ENCODE measurements at regions not wholly inside any gene's neighbourhood (a gene's known extent, or its start where the extent isn't known, plus 50 kb on each side); places are given as distances from the start of the nearest gene placed in this dataset.

- DNase-seq (ENCODE audit: low spot score), result no peak
Measured at GRCh38 chr1:193542690-193543089, 356.3 kb upstream of the B3GALT2 start.

DNA sequence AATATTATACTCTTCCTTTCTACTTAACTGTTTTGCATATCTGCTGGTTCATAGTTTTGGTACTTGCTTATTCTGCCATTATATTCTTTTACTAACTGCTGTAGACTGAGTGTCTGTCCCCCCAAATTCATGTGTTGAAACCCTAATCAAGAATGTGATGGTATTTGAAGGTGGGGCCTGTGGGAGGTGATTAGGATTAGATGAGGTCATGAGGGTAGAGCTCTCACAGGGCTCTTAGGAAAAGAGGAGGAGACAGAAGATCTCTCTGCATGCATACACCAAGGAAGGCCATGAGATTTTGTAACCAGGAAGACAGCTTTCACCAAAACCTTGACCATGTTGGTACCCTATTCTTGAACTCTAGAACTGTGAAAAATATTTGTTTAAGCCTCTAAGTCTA lies 354.1 kb upstream of the B3GALT2 start:
- no peak for DNase-seq (ENCODE audit: low spot score)
- Histone ChIP-seq H3K27ac (no peak overlapping the region), H3K4me3 (no peak overlapping the region)
- TF ChIP-seq, protein P1, sequence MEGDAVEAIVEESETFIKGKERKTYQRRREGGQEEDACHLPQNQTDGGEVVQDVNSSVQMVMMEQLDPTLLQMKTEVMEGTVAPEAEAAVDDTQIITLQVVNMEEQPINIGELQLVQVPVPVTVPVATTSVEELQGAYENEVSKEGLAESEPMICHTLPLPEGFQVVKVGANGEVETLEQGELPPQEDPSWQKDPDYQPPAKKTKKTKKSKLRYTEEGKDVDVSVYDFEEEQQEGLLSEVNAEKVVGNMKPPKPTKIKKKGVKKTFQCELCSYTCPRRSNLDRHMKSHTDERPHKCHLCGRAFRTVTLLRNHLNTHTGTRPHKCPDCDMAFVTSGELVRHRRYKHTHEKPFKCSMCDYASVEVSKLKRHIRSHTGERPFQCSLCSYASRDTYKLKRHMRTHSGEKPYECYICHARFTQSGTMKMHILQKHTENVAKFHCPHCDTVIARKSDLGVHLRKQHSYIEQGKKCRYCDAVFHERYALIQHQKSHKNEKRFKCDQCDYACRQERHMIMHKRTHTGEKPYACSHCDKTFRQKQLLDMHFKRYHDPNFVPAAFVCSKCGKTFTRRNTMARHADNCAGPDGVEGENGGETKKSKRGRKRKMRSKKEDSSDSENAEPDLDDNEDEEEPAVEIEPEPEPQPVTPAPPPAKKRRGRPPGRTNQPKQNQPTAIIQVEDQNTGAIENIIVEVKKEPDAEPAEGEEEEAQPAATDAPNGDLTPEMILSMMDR (IDR thresholded peaks at IDR 0.05), result no peak

More at GRCh38 chr1:193542690-193543089, 356.3 kb upstream of the B3GALT2 start:
- TF ChIP-seq, protein P1 (IDR thresholded peaks at IDR 0.05), result no peak
- H3K27ac ChIP-seq, result no peak overlapping the region
- no peak overlapping the region for H3K4me3 ChIP-seq

GRCh38 chr1:193539731-193540459 lies 353.5 kb upstream of the B3GALT2 start:
- TF ChIP-seq, protein P1 (IDR thresholded peaks at IDR 0.05), result no peak
- no peak overlapping the region for H3K27ac ChIP-seq
- DNase-seq (ENCODE audit: low spot score), result no peak
- no peak overlapping the region for H3K4me3 ChIP-seq

DNA sequence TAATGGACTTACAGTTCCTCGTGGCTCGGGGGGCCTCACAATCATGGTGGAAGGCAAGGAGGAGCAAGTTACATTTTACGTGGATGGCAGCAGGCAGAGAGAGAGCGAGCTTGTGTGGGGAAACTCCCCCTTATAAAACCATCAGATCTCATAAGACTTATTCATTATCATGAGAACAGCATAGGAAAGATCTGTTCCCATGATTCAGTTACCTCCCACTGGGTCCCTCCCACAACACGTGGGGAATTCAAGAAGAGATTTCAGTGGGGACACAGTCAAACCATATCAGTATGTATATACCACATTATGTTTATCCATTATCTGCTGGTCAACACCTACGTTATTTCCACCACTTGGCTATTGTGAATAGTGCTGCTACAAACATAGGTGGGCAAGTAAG lies 352.3 kb upstream of the B3GALT2 start:
- no peak overlapping the region for H3K27ac ChIP-seq
- DNase-seq (ENCODE audit: low spot score), result no peak
- TF ChIP-seq, protein P1 (IDR thresholded peaks at IDR 0.05), result no peak
- no peak overlapping the region for H3K4me3 ChIP-seq

DNA sequence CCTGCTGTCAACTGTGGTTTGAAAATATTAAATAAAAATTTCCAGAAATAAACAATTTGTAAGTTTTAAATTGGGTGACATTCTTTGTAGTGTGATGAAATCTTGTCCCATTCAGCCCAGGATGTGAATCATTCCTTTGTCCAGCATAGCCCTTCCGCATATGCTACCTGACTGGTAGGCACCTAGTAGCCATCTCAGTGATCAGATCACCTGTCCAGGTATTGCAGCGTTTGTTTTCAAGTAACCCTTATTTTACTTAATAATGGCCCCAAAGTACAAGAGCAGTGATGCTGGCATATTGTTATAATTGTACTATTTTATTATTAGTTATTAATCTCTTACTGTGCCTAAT lies 351.6 kb upstream of the B3GALT2 start:
- no peak overlapping the region for H3K4me3 ChIP-seq
- TF ChIP-seq, protein P1 (IDR thresholded peaks at IDR 0.05), result no peak
- DNase-seq (ENCODE audit: low spot score), result no peak
- no peak overlapping the region for H3K27ac ChIP-seq

DNA sequence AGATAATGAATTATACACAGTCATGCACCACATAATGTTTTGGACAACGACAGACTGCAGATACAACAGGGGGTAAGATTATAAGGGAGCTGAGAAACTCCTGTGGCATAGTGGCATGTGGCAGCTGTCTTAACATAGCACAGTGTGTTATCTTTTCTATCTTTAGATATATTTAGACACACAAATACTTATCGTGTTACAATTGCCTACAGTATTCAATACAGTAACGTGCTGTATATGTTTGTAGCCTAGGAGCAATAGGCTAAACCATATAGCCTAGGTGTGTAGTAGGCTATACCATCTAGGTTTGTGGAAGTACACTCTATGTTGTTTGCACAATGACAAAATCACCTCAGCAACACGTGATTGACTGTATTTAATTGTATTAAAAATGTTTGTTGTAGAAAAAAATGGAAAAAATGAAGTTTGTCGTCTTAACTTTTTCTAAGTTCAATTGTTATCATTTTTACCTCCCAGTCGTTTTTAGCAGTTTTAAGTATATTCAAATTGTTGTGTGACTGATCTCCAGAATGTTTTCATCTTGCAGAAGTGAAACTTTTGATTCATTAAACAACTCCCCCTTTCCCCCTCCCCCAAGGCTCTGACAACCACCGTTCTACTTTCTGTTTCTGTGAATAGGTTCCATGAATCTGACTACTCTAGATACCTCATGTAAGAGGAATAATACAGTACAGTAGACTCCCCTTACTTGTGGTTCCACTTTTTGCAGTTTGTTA lies 351.0 kb upstream of the B3GALT2 start:
- Histone ChIP-seq H3K4me3 (no peak overlapping the region), H3K27ac (no peak overlapping the region)
- TF ChIP-seq, protein P1 (IDR thresholded peaks at IDR 0.05), result no peak
- DNase-seq (ENCODE audit: low spot score), result no peak

DNA sequence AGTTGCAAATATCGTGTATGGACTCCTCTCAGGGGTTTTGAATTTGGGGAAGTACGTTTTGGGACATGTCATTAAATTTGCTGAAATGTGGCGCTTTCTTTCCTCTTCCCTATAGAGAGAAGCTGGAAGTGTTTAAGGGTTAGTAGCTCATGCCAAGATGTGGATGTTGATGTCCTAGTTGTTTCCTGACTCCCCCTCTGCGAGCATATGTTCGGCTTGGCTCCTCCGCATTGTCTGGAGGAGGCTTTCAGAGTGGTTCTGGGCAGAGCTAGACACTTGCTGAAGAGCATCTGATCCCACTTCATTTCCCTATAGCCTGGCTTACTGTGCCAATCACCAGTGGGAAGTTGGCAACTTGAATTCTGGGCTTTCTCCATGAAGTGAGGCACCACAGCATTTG lies 347.4 kb upstream of the B3GALT2 start:
- H3K27ac ChIP-seq, result no peak overlapping the region
- no peak overlapping the region for H3K4me3 ChIP-seq
- DNase-seq (ENCODE audit: low spot score), result no peak
- TF ChIP-seq, protein P1 (IDR thresholded peaks at IDR 0.05), result no peak
